CD1c-positive myeloid dendritic cell (primary cell): ENCODE measurements at regions not wholly inside any gene's neighbourhood (a gene's known extent, or its start where the extent isn't known, plus 50 kb on each side); places are given as distances from the start of the nearest gene placed in this dataset.
"Not testable (repeated sequence)": the region's sequence is repeated elsewhere in the genome, so short reads cannot be mapped to it uniquely, and the experiment has no call there.

ENCODE experiments used
- DNase-seq: peaks from one replicate; pipeline ENCODE4 v3.0.0-alpha.2; 2016; ENCODE audit errors: extremely low spot score

DNA sequence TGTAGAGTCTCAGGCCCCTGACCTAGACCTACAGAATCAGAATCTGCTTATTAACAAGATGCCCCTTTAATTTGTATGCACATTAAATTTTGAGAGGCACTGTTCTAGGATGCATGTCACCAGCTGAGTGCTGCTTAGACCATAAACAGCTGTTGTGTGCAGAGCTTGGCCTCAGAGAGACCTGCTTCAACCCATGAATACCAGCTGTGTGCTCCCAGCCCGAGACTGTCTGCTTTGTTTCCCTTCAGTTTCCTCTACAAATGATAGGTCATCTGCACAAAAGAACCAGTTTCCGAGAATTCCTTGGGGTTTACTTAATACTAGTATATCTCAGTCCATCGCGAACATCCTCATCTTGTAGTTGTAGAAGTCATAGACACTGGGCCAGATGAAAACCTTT, 158.5 kb upstream of the PFN2 start:
- DNase-seq = no peak

DNA sequence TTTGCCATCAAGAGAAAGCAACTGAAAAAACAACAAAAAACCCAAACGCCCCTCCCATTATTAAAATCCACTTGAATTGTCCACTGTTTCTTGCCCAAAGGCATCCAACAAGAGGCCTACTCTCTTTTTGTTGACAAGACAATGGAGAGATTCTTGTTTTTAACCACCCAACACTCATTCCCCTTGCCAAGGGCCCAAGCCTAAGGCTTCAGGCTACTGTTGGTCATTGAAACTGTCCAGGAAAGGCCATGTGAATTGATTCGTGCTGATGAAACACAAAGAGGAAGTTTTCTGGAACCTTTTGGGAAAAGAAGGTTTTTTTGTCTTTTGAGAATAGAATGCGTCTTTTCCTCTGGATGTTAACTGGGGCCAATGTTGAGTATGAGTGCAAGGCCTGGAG, 157.4 kb upstream of the PFN2 start:
- no peak for DNase-seq

DNA sequence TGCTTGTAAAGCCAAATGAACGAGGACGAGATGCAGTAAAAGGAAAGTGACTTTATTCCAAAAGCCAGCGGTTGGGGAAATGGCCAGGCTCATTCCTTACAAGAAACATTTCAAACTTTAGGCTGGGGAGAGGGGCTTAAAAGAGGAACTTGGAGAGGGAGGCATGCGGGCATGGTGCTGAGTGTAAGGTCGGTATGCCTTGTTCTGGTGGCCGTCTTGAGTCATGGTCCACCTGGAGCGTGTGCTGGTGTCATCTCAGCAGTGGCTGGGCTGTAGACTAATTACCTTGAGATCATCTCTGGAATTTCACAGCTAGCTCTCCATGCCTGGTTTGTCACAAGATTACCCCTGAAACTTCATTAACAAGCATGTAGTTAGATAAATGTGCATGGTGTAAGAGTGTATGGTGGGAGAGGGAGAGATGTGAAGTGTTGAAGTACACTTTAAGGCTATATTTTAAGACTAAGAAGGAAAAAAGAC, 156.4 kb upstream of the PFN2 start:
- no peak for DNase-seq

DNA sequence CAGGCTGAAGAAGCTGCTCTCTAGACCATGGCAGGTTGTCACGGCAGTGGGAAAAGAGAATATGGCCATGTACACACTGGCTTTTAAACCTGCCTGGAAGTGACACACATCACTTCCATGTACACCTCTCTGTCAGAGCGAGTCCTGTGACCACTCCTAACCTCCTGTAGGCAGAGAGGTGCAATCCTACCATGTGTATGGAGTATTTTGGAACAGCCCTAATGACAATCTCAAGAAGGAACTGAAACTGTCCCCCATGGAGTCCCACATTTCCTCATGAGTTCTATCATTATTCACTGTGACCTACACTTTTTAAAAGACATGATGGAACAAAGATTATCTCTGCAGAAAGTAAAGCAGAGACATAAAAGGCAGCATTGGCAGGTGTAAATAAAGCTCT, 153.4 kb upstream of the PFN2 start:
- no peak for DNase-seq

DNA sequence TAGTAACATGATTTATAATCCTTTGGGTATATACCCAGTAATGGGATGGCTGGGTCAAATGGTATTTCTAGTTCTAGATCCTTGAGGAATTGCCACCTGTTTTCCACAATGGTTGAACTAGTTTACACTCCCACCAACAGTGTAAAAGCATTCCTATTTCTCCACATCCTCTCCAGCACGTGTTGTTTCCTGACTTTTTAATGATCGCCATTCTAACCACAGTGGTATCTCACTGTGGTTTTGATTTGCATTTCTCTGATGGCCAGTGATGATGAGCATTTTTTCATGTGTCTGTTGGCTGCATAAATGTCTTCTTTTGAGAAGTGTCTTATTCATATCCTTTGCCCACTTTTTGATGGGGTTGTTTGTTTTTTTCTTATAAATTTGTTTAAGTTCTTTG, 152.6 kb upstream of the PFN2 start:
- not testable (repeated sequence) for DNase-seq

DNA sequence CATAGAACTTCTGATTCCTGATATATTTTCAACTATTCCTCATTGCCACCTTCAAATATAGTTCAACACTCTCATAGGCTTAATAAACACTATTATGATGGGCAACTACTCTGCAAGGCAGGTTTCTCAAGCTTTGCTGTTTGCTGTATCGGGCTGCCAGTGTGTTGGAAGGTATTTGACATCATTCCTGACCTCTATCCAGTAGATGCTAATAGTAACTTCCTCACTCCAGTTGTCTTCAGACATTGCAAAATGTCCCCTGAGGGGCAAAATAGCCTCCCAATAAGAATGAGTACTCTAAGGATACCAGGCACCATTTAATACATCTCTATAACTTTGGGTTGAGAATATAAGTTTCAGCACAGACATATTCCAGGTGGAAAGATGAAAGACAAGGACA, 147.5 kb upstream of the PFN2 start:
- DNase-seq = no peak

DNA sequence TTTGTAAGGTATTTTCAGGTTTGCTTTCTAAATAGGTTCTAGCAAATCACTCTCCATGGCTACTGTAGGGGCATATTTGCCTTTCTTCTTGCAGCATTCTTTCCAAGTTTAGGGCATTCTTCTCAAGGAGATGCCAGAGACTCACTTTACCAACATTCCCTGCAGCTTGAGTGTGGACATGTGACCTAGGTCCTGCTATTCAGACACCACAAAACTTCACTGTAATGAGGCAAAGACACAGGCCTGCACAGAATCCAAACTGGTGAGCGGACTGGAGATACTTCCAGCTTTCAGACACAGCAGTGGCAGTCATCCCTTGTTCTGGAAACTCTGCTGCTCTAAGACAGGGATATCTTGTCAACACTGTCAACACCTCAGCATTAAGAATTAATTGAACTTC, 146.4 kb upstream of the PFN2 start:
- no peak for DNase-seq

DNA sequence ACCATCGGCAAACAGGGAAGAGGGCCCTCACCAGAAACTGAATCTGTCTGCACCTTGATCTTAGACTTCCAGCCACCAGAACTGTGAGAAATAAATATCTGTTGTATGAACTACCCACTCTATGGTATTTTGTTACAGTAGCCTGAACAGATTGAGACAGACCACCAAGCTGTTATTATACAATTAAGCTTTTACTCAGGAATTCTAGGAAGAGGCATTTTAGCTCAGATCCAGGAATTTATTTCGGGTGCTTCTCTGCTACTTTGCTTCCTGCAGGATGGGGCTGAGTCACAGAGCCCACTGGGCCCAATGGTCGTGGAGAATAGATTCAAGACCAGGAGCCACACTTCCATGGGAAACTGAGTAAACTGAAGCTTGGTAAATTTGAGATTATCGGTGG, 145.5 kb upstream of the PFN2 start:
- DNase-seq = no peak

DNA sequence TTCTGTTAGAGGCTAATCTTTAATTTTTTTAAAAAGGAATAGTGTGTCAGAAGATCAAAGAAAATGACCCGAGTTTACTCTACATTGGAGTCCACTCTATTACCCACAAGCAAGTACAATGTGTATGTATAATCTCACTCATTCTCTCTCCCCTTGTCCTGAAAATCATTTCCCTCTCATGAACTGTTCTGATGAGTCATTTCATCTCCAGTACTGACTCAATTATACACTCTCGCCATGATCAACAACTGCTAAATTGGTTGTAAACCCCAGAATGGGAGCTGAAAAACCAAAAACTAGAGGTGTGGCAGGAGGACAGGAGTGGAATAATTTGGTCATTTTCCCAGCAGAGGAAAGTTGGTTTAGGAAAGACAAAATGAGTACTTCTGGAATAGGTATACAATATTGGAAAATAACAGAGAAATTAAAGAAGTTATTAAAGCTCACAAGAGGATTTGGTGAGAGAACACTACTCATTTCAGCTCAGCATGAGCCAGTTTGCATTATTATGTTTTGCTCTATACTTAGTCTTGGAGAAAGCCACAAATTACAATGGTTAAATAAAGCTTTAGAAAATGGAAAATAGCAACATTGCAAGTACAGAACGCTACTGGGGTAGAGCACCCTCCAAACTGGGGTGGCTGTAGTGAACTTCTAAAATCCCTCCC, 144.3 kb upstream of the PFN2 start:
- no peak for DNase-seq

DNA sequence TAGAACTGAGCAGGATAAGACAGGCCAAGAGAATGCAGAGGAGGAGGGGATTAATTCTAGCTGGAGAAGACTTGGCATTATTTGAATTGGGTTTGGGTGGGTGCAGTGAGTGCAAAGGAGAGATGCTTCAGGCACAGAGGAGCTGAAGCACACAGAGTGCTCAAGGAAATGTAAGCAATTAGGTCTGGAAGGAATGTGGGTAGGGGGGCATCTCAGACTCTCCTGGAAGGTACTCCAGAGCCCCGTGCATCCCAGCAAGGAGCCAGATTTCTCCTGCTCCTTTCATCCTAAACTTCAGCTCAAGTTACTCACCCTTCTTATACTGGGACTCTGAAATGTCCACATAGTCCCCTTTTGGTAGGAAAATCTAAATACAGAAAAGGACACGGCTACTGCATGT, 143.6 kb upstream of the PFN2 start:
- DNase-seq = no peak

DNA sequence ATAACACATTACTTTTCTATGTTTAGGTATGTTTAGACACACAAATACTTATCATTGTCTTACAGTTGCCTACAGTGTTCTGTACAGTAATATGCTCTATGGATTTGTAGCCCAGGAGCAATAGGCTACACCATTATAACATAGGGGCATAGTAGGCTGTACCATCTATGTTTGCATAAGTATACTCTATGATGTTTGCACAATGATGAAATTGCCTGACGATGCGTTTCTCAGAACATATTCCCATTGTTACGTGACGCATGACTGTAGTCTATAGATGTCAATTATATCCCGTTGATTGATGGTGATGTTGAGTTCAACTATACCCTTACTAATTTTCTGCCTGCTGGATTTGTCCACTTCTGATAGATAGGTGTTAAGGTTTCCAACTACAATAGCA, 139.4 kb upstream of the PFN2 start:
- DNase-seq = no peak

DNA sequence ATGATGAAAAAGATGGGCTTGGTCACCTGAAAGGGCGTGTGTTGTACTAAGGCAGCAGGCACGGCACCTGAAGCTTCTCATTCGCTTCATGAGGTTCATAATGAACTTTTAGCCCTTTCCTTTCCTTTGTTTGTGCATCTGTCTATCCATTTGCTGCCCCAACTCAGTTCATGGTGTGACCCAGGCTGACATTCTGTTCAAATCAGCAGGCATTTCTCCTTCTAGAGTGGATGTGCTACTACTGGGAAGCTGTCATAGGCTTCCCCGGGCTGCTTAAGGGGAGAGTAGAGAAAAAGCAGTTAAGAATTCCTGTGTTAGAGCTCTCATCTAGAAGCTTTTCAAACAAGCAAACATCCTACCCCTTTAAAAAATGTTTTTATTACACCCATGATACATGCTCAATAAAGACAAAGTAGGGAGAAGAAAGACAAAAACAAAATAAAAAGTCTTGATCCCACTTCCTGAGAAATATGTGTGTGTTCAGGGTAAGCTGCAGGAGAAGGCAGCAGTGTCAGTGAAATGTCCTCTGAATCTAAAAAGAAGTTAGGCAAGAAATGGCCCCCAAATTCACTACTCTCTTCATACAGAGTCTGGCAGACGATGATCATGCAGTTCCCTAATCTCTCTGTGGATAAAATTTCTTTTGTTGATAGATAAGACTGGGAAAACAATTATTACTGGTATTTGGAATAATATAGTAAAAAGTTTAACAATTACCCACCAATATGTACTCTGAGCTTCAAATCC, 136.9 kb upstream of the PFN2 start:
- no peak for DNase-seq

DNA sequence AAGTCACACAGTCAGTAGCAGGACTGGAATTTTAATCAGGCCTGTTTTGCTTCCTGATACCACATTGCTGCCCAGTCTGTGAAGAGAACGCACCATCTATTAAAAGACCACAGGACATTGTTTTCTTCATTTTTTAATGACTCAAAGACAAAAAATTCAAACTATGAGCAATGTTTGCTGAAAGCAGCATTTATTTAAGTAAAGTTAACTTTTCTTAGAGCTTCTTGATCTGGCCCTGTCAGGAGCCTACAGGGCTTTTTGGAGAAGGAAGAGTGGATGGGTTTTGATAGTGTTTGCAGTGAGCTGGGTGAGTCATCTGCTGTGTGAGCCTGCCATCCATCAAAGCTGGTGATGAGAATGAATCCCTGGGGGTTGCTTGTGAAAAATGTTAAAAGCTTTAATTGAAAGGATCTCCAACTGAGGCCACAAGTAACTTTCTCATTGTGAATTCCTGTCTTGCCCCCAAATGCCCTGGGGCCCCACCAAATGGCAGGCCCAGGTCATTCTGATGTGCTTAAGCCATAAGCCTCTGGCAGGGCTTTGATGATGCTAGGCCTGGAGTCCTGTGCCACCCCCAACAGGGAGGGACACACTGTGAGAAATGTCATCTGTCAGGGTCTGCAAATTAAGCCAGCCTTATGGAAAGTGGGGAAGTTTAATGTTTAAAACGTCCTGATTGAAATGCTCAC, 136.2 kb upstream of the PFN2 start:
- no peak for DNase-seq

DNA sequence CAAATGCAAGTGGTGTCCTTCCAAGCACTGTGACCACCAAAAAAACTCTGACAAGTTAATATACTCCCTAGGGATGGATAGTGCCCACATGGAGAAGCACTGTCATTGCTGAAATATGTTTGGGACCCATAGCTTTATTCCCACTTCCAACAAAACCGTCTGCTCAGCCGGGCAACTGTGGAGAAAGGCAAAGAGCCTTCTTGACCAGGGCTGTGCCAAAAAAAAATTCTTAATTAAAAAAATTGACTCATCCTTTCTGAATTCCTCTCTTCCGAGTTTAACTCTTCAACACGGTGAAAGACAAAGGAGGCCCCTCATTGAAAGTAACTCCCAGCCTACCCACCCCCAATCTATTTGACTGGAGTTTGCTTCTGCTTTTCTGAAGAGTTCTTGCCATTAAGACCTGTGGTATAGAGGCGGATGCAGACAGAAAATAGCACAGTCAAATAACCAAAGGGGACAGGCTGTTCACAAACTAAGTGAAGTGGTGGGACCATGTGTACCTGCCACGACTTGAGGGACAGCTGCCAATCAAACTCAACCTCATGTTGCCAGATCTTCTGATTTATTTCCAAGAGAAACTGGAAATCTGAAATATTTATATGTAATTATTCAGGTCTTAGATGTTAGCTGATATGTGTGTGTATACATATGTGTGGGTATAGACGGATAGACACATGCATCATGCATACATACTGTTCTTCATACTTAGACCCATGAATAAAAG, 135.4 kb upstream of the PFN2 start:
- DNase-seq = no peak

DNA sequence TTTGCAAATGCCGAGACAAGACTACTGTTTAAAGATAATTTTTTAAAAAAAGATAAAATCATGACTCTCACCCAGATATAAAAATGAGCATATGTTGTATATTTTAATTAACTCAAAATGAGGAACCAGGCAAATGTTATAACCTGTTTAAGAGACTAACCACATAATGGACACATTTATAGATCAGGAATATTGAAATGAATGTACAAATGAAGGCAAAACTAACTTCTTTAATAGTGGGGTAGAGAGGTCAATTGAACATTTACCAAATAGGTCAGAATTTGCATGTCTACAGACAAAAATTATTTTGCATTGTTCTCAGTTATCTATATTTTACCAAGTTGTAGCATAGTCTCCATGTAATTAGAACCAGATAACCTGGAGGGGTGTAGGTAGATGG, 134.3 kb upstream of the PFN2 start:
- no peak for DNase-seq

DNA sequence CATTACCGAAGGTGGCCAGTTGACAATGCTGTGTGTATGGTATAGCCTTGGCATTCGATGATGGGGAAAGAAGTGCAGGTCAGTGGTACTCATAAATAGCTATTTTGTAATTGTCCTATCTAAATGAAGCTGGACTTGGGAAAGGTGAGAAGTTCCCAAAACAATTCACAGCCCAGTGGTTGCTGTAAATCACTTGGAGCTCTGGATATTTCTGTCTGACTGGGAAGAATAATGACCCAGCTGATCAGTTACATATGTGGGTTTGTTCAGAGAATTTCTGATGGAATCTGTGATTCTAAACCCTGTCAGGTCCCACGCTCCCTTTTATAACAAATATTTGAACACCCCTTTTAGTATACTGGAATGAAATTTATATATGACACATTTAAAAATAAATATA, 133.9 kb upstream of the PFN2 start:
- DNase-seq = no peak

DNA sequence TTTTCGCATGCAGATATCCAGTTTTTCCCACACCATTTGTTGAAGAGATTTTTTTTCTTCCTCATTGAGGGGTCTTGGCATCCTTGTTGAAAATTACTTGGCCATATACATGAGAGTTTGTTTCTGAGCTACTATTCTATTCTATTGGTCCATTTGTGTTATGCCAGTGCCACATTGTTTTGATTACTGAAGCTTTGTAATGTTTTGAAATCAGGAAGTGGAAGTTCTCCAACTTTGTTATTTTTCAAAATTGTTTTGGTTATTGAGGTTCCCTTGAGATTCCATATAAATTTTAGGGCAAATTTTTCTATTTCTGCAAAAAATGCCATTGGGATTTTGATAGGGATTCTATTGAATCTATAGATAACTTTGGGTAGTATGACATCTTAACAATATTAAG, 130.3 kb upstream of the PFN2 start:
- no peak for DNase-seq

DNA sequence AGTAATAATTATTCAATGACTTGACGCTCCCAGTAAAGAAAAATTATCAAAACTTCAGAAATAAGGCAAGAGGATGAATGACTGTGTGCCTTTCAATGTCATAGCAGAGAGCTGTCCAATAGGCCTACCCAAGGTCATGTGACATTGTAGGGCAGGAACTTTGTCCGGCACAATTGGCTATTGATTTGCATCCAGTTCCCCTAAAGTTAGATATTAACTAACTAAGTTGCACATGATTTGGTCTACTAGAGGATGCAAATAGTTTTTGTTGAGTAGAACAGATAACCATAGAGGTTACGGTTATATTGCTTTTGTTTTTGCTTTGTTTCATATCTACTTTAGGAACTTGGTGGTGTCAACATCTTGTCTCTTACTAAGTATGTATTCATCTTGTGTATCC, 127.9 kb upstream of the PFN2 start:
- no peak for DNase-seq

DNA sequence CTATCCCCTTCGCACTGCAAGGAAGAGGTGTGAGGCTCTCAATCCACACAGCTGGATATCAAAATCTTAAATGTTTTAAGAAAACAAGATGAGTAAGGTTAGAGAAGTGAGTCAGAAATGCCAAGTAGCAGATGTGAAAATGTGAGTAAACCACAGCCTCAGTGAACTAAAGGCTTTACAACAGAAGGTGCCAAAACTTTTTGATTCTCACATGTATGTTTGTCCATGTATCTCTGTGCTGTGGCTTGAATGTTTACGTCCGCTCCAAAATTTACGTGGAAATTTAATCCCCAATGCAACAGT, 126.8 kb upstream of the PFN2 start:
- DNase-seq = no peak

DNA sequence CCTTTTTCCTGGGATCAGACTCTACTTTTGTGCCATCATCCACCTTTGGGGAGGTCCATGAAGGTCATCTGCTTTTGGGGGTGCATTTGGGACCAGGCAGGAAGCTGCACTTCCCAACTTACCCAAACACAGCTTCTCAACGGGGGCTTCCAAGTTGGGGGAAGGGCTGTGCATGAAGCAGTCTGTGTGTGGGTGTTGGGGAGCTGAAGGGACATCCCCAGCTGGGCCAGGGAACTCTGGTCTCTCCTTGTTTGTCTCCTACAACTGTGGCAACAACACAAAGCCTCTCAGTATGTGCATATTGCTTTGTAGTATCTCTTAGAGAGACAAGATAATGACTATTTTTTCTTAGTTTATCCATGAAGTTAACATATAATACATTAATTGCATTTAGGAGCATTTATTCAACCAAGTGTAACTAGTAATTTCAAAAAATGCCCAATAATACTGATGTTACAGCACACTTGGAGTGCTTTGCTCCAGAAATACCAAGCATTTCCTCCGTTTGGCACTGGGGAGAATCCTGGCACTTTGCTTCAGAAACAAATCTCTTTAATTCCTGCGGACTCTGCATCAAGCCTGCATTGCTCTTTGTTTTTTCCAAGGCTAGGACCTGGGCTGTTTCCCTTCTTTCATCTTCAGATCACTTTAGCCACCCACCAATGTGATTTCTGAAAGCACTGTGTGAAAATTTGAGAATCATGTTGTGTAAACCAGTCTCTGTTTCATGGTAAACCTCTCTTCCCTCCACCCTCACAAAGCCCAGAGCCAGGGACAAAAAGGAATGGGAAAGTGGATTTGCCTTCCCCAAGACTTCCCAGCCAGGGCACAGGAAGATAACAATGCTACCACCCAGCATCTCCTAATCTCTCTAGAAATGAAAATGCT, 126.2 kb upstream of the PFN2 start:
- no peak for DNase-seq

DNA sequence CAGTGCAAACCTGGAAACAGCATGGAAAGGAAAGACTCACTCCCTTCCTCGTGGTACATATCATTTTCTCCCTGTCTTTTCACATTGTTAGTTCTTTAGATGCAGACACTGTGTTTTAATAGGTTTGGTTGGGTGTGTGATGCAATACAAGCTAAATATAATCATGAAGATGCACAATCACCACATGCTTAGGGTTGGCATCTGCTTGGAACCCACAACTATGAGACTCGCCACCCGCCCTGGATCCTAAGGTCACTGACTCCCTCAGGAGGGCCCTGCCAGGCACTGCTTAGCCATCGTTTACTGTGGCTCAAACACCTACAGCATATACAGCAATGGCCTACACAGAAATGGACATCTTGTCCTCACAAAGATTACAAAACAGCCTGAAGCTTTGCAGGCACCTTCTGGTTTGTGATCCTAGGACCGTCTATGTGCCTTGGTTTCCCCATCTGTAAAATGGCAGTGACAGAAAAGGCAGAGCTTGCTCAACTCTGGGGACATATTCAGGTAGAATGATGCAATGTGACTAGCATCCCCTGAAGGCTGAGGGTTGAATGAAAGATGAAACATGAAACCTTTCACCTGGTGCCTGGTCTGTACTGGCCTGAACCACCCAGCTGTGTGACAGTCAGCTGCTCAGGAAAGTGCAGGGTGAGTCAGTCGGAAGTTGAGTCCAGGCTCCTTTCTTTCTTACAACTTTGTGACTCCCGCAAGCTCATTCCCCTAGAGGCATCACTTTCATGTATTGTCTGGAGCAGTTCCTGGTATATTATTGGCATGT, 123.6 kb upstream of the PFN2 start:
- no peak for DNase-seq
